Fibroblast of villous mesenchyme (primary cell): ENCODE measurements at regions not wholly inside any gene's neighbourhood (a gene's known extent, or its start where the extent isn't known, plus 50 kb on each side); places are given as distances from the start of the nearest gene placed in this dataset.
"Not testable (repeated sequence)": the region's sequence is repeated elsewhere in the genome, so short reads cannot be mapped to it uniquely, and the experiment has no call there.

Experiments
- DNase-seq: peaks from one replicate; pipeline ENCODE4 v3.0.0-alpha.2; 2010; ENCODE audit warnings: low read depth
- H3K4me3 ChIP-seq: 2 replicates; pipeline ENCODE4 v1.5.1; 2011; ENCODE audit warnings: low read depth, mild to moderate bottlenecking, low read length
- CTCF ChIP-seq: IDR thresholded peaks from 2 replicates; pipeline ENCODE4 v1.5.1; 2012; ENCODE audit warnings: low read depth, mild to moderate bottlenecking, low read length; ENCODE audit not compliant: insufficient read depth

- no peak overlapping the region for H3K4me3 ChIP-seq
- DNase-seq = no peak
- no peak for TF ChIP-seq CTCF
Measured at GRCh38 chr7:22051886-22052673, 106.4 kb upstream of the CDCA7L start.

GRCh38 chr7:22049766-22050500 lies 104.2 kb upstream of the CDCA7L start:
- no peak for DNase-seq
- TF ChIP-seq CTCF = no peak
- H3K4me3 ChIP-seq = no peak overlapping the region

GRCh38 chr7:22043367-22043766 lies 97.7 kb upstream of the CDCA7L start:
- H3K4me3 ChIP-seq = no peak overlapping the region
- TF ChIP-seq CTCF = no peak
- no peak for DNase-seq

- no peak for DNase-seq
- H3K4me3 ChIP-seq = no peak overlapping the region
- no peak for TF ChIP-seq CTCF
Measured at GRCh38 chr7:22040923-22041595, 95.4 kb upstream of the CDCA7L start.

- H3K4me3 ChIP-seq = no peak overlapping the region
- no peak for TF ChIP-seq CTCF
- no peak for DNase-seq
Measured at GRCh38 chr7:22039670-22040069, 94.0 kb upstream of the CDCA7L start.

GRCh38 chr7:22032356-22032755 lies 86.7 kb upstream of the CDCA7L start:
- DNase-seq = not testable (repeated sequence)

GRCh38 chr7:22028656-22029055 lies 83.0 kb upstream of the CDCA7L start:
- DNase-seq, H3K4me3 ChIP-seq: not testable (repeated sequence)

More at GRCh38 chr7:22032356-22032755, 86.7 kb upstream of the CDCA7L start:
- H3K4me3 ChIP-seq = not testable (repeated sequence)
